ENCODE measurements at regions not wholly inside any gene's neighbourhood (a gene's known extent, or its start where the extent isn't known, plus 50 kb on each side); places are given as distances from the start of the nearest gene placed in this dataset.

GRCh38 chr2:235157746-235158482 lies 206.1 kb downstream of the SH3BP4 start:
- TF ChIP-seq CTCF (IDR thresholded peaks at IDR 0.05) (no peak), POLR2A (IDR thresholded peaks at IDR 0.05) (no peak)
